Esophagus (tissue), 2 donors: ENCODE measurements at regions not wholly inside any gene's neighbourhood (a gene's known extent, or its start where the extent isn't known, plus 50 kb on each side); places are given as distances from the start of the nearest gene placed in this dataset.
A peak's percentile ranks its signal among the peaks of the same experiment; 100 is the strongest.
"Not testable (repeated sequence)": the region's sequence is repeated elsewhere in the genome, so short reads cannot be mapped to it uniquely, and the experiment has no call there.

ENCODE experiments used
- H3K27ac ChIP-seq, 2 donors: one replicate each; pipeline ENCODE4 v1.5.1; 2013; ENCODE audit warnings: low read depth in 2 of 2, mild to moderate bottlenecking in 2 of 2, inconsistent platforms in 1 of 2, low read length in 1 of 2, moderate library complexity in 1 of 2
- H3K27me3 ChIP-seq, 2 donors: one replicate each; pipeline ENCODE4 v1.6.1; 2013; ENCODE audit warnings: low read length in 2 of 2, control low read depth in 1 of 2, mild to moderate bottlenecking in 1 of 2; ENCODE audit not compliant: insufficient read depth in 2 of 2, control insufficient read depth in 1 of 2
- H3K36me3 ChIP-seq, 2 donors: one replicate each; pipeline ENCODE4 v1.6.1; 2013; ENCODE audit warnings: low read length in 1 of 2; ENCODE audit not compliant: control insufficient read depth in 2 of 2, insufficient read depth in 2 of 2
- H3K4me1 ChIP-seq, 2 donors: one replicate each; pipeline ENCODE4 v1.6.1; 2013; ENCODE audit warnings: low read length in 1 of 2; ENCODE audit not compliant: control insufficient read depth in 2 of 2, insufficient read depth in 2 of 2
- H3K4me3 ChIP-seq, 2 donors: one replicate each; pipeline ENCODE4 v1.5.1; 2013; ENCODE audit warnings: low read length in 2 of 2, mild to moderate bottlenecking in 2 of 2, low read depth in 1 of 2, moderate library complexity in 1 of 2
- H3K9me3 ChIP-seq, 2 donors: one replicate each; pipeline ENCODE4 v1.6.1; 2013; ENCODE audit warnings: mild to moderate bottlenecking in 2 of 2, low read depth in 1 of 2, low read length in 1 of 2, moderate library complexity in 1 of 2; ENCODE audit not compliant: control insufficient read depth in 2 of 2, insufficient read depth in 1 of 2
- WGBS, 2 donors: extraction: QIAGEN DNeasy Blood & Tissue Kit; methylation state at CpG; one replicate each; pipeline ENCODE4 v1.1.7; 2013; 5-methylcytosine and 5-hydroxymethylcytosine counted together
- donor health status: healthy with polysubstance abuse.
- donor health status: Bipolar disorder and iron deficiency.

- no peaks in the 10 kb centered on the region for H3K4me1 ChIP-seq
- H3K36me3 ChIP-seq, result no peaks in the 10 kb centered on the region
- H3K27me3 ChIP-seq, result no peaks in the 10 kb centered on the region
- H3K27ac ChIP-seq, result no peak overlapping the region
- 68 to 73% methylated on average over 4 of the region's 4 CpGs for WGBS, 2 donors
- no peak overlapping the region for H3K4me3 ChIP-seq
- no peaks in the 10 kb centered on the region for H3K9me3 ChIP-seq
These were observed 353.2 kb downstream of the METTL4 start for GRCh38 chr18:2218101-2218500.

GRCh38 chr18:2219706-2220105 is 351.6 kb downstream of the METTL4 start:
- Histone ChIP-seq H3K4me1 (no peaks in the 10 kb centered on the region), H3K9me3 (no peaks in the 10 kb centered on the region), H3K36me3 (no peaks in the 10 kb centered on the region), H3K27ac (no peak overlapping the region), H3K27me3 (no peaks in the 10 kb centered on the region), H3K4me3 (no peak overlapping the region)
- 49 to 53% methylated on average over 3 of the region's 3 CpGs for WGBS, 2 donors

- Histone ChIP-seq H3K36me3 (no peaks in the 10 kb centered on the region), H3K9me3 (no peaks in the 10 kb centered on the region), H3K27ac (peak overlapping the region in 1 of 2 donors; percentile 76), H3K4me1 (peaks cover 0 to 3% of the 10 kb centered on the region in 2 donors), H3K4me3 (no peak overlapping the region), H3K27me3 (no peaks in the 10 kb centered on the region)
- 57 to 62% methylated on average over 5 of the region's 5 CpGs for WGBS, 2 donors
These were observed 348.8 kb downstream of the METTL4 start for GRCh38 chr18:2222270-2223185.

GRCh38 chr18:2223449-2223848 is 347.9 kb downstream of the METTL4 start:
- H3K27me3 ChIP-seq, result no peaks in the 10 kb centered on the region
- H3K27ac ChIP-seq, result no peak overlapping the region
- H3K4me3 ChIP-seq, result peak overlapping the region in 1 of 2 donors; percentile 37
- WGBS, 2 donors, result 44 to 52% methylated on average over 5 of the region's 5 CpGs
- no peaks in the 10 kb centered on the region for H3K36me3 ChIP-seq
- H3K4me1 ChIP-seq, result peaks cover 0 to 4% of the 10 kb centered on the region in 2 donors
- no peaks in the 10 kb centered on the region for H3K9me3 ChIP-seq

GRCh38 chr18:2223849-2224248 is 347.5 kb downstream of the METTL4 start:
- 17 to 19% methylated on average over 2 of the region's 2 CpGs for WGBS, 2 donors
- peak overlapping the region in 1 of 2 donors; percentile 37 for H3K4me3 ChIP-seq
- no peak overlapping the region for H3K27ac ChIP-seq
- no peaks in the 10 kb centered on the region for H3K27me3 ChIP-seq
- peaks cover 0 to 4% of the 10 kb centered on the region in 2 donors for H3K4me1 ChIP-seq
- H3K9me3 ChIP-seq, result no peaks in the 10 kb centered on the region
- H3K36me3 ChIP-seq, result no peaks in the 10 kb centered on the region

- no peaks in the 10 kb centered on the region for H3K36me3 ChIP-seq
- 65 to 71% methylated on average over 2 of the region's 2 CpGs for WGBS, 2 donors
- H3K9me3 ChIP-seq, result no peaks in the 10 kb centered on the region
- no peak overlapping the region for H3K27ac ChIP-seq
- no peaks in the 10 kb centered on the region for H3K27me3 ChIP-seq
- H3K4me1 ChIP-seq, result no peaks in the 10 kb centered on the region
- H3K4me3 ChIP-seq, result no peak overlapping the region
These were observed 335.1 kb downstream of the METTL4 start for GRCh38 chr18:2236232-2236631.

GRCh38 chr18:2237706-2238105 is 333.6 kb downstream of the METTL4 start:
- H3K36me3 ChIP-seq, result no peaks in the 10 kb centered on the region
- H3K9me3 ChIP-seq, result no peaks in the 10 kb centered on the region
- no peak overlapping the region for H3K4me3 ChIP-seq
- 59 to 75% methylated on average over 7 of the region's 7 CpGs for WGBS, 2 donors
- H3K4me1 ChIP-seq, result no peaks in the 10 kb centered on the region
- H3K27me3 ChIP-seq, result no peaks in the 10 kb centered on the region
- H3K27ac ChIP-seq, result no peak overlapping the region

- H3K27me3 ChIP-seq, result no peaks in the 10 kb centered on the region
- WGBS, 2 donors, result 21 to 38% methylated on average over 4 of the region's 4 CpGs
- H3K36me3 ChIP-seq, result no peaks in the 10 kb centered on the region
These were observed 331.0 kb downstream of the METTL4 start for GRCh38 chr18:2240311-2240705.

GRCh38 chr18:2244641-2245040 is 326.7 kb downstream of the METTL4 start:
- Histone ChIP-seq H3K9me3 (no peaks in the 10 kb centered on the region), H3K27ac (no peak overlapping the region), H3K4me3 (no peak overlapping the region), H3K4me1 (no peaks in the 10 kb centered on the region), H3K27me3 (no peaks in the 10 kb centered on the region), H3K36me3 (no peaks in the 10 kb centered on the region)

More at GRCh38 chr18:2240311-2240705, 331.0 kb downstream of the METTL4 start:
- Histone ChIP-seq H3K4me1 (no peaks in the 10 kb centered on the region), H3K27ac (no peak overlapping the region), H3K4me3 (no peak overlapping the region), H3K9me3 (no peaks in the 10 kb centered on the region)

GRCh38 chr18:2247101-2247500 is 324.2 kb downstream of the METTL4 start:
- not testable (repeated sequence) for H3K4me3 ChIP-seq, H3K36me3 ChIP-seq, H3K27me3 ChIP-seq, H3K27ac ChIP-seq, H3K4me1 ChIP-seq, H3K9me3 ChIP-seq
- WGBS, 2 donors, result 93 to 94% methylated on average over 13 to 19 of the region's 19 CpGs
